Lower leg skin (tissue), 4 donors: ENCODE measurements at regions not wholly inside any gene's neighbourhood (a gene's known extent, or its start where the extent isn't known, plus 50 kb on each side); places are given as distances from the start of the nearest gene placed in this dataset.

Experiments
- DNase-seq, 2 donors: peaks; one replicate each; pipeline ENCODE4 v3.0.0-alpha.2; 2019; ENCODE audit warnings: low spot score in 2 of 2
- H3K4me3 ChIP-seq: fragments of 200-600 bp; sonication (generic); 2 replicates; pipeline ENCODE4 v1.5.1; 2017; ENCODE audit warnings: mild to moderate bottlenecking, low read depth; ENCODE audit not compliant: poor library complexity, severe bottlenecking
- CTCF ChIP-seq, 3 donors: fragments of 450-650 bp; IDR thresholded peaks; one replicate each; pipeline ENCODE4 v1.5.1; 2016; ENCODE audit warnings: antibody characterized with exemption in 3 of 3, mild to moderate bottlenecking in 3 of 3, moderate library complexity in 2 of 3
- POLR2A ChIP-seq, 2 donors: fragments of 450-650 bp; IDR thresholded peaks; one replicate each; pipeline ENCODE4 v1.6.1; 2016 to 2017; ENCODE audit warnings: antibody characterized with exemption in 2 of 2, mild to moderate bottlenecking in 1 of 2, moderate library complexity in 1 of 2
- WGBS, 2 donors: methylation state at CpG; one replicate each; pipeline ENCODE4 v1.1.5; 2018; 5-methylcytosine and 5-hydroxymethylcytosine counted together
- intact Hi-C: fragments of 100-400 bp; cut with DNase I; formaldehyde crosslinking; loops from one replicate; pipeline ENCODE4 v1.15.0; 2023; ENCODE audit warnings: low total_unique reads

GRCh38 chr3:66898155-66898554 is 100.0 kb upstream of the KBTBD8 start:
- H3K4me3 ChIP-seq, result no peak overlapping the region
- WGBS, 2 donors, result 74 to 79% methylated on average over 6 of the region's 6 CpGs
- no peak for DNase-seq
- TF ChIP-seq POLR2A (IDR thresholded peaks at IDR 0.05) (no peak), CTCF (IDR thresholded peaks at IDR 0.05) (no peak)
- intact Hi-C loops, result no loop called here

- no peak for TF ChIP-seq CTCF (IDR thresholded peaks at IDR 0.05)
- no peak for TF ChIP-seq POLR2A (IDR thresholded peaks at IDR 0.05)
- 38 to 45% methylated on average over 2 of the region's 2 CpGs for WGBS, 2 donors
- no peak for DNase-seq
- H3K4me3 ChIP-seq, result no peak overlapping the region
- intact Hi-C loops, result no loop called here
These were observed 93.8 kb upstream of the KBTBD8 start for GRCh38 chr3:66904336-66904735.

GRCh38 chr3:66904831-66905493 is 93.1 kb upstream of the KBTBD8 start:
- H3K4me3 ChIP-seq, result no peak overlapping the region
- no peak for TF ChIP-seq CTCF (IDR thresholded peaks at IDR 0.05)
- TF ChIP-seq POLR2A (IDR thresholded peaks at IDR 0.05), result no peak
- WGBS, 2 donors, result 15 to 25% methylated on average over 2 of the region's 2 CpGs
- intact Hi-C loops, result no loop called here
- no peak for DNase-seq

GRCh38 chr3:66907136-66907535 is 91.0 kb upstream of the KBTBD8 start:
- intact Hi-C loops, result no loop called here
- no peak overlapping the region for H3K4me3 ChIP-seq
- TF ChIP-seq CTCF (IDR thresholded peaks at IDR 0.05) (no peak), POLR2A (IDR thresholded peaks at IDR 0.05) (no peak)
- 54 to 74% methylated on average over 3 of the region's 3 CpGs for WGBS, 2 donors
- DNase-seq, result no peak

- intact Hi-C loops, result no loop called here
- H3K4me3 ChIP-seq, result no peak overlapping the region
- no peak for TF ChIP-seq CTCF (IDR thresholded peaks at IDR 0.05)
- no peak for TF ChIP-seq POLR2A (IDR thresholded peaks at IDR 0.05)
- 69 to 71% methylated on average over 6 of the region's 6 CpGs for WGBS, 2 donors
- no peak for DNase-seq
These were observed 87.6 kb upstream of the KBTBD8 start for GRCh38 chr3:66910266-66911055.
